Vagina (tissue), 2 donors: ENCODE measurements at regions not wholly inside any gene's neighbourhood (a gene's known extent, or its start where the extent isn't known, plus 50 kb on each side); places are given as distances from the start of the nearest gene placed in this dataset.
"Not testable (repeated sequence)": the region's sequence is repeated elsewhere in the genome, so short reads cannot be mapped to it uniquely, and the experiment has no call there.

ENCODE experiments used
- DNase-seq, 2 donors: peaks; one replicate each; pipeline ENCODE4 v3.0.0-alpha.2; 2017; ENCODE audit errors: extremely low spot score in 2 of 2
- H3K27ac ChIP-seq: fragments of 200-600 bp; sonication (generic); one replicate; pipeline ENCODE4 v1.5.1; 2019
- H3K27me3 ChIP-seq: fragments of 200-600 bp; sonication (generic); one replicate; pipeline ENCODE4 v1.5.1; 2019
- H3K36me3 ChIP-seq, 2 donors: fragments of 200-600 bp; sonication (generic); one replicate each; pipeline ENCODE4 v1.5.1; 2017 to 2019
- H3K4me1 ChIP-seq: fragments of 200-600 bp; sonication (generic); one replicate; pipeline ENCODE4 v1.5.1; 2019
- H3K4me3 ChIP-seq, 2 donors: fragments of 200-600 bp; sonication (generic); 1 replicate in 1 of 2; 2 replicates in 1 of 2; pipeline ENCODE4 v1.5.1; 2016 to 2019
- H3K9me3 ChIP-seq: fragments of 200-600 bp; sonication (generic); one replicate; pipeline ENCODE4 v1.5.1; 2019
- CTCF ChIP-seq, 3 experiments: fragments of 450-650 bp in 2 of 3; fragments of 200-600 bp in 1 of 3; sonication (generic) in 1 of 3; IDR thresholded peaks; one replicate each; pipeline ENCODE4 v1.5.1; 2017 to 2019; ENCODE audit warnings: antibody characterized with exemption in 3 of 3, mild to moderate bottlenecking in 2 of 3, moderate library complexity in 2 of 3
- POLR2A ChIP-seq, 2 donors: fragments of 450-650 bp; IDR thresholded peaks; one replicate each; pipeline ENCODE4 v1.6.1; 2017; ENCODE audit warnings: antibody characterized with exemption in 2 of 2, mild to moderate bottlenecking in 2 of 2, moderate library complexity in 2 of 2
- POLR2AphosphoS5 ChIP-seq, 2 donors: sonication (generic); formaldehyde crosslinking; IDR thresholded peaks; one replicate each; pipeline ENCODE4 v1.9.0; 2017; ENCODE audit warnings: antibody characterized with exemption in 2 of 2, mild to moderate bottlenecking in 2 of 2, low read depth in 1 of 2; ENCODE audit not compliant: insufficient read depth in 1 of 2
- intact Hi-C: fragments of 100-400 bp; cut with DNase I; formaldehyde crosslinking; loops from one replicate; pipeline ENCODE4 v1.15.1; 2023

DNA sequence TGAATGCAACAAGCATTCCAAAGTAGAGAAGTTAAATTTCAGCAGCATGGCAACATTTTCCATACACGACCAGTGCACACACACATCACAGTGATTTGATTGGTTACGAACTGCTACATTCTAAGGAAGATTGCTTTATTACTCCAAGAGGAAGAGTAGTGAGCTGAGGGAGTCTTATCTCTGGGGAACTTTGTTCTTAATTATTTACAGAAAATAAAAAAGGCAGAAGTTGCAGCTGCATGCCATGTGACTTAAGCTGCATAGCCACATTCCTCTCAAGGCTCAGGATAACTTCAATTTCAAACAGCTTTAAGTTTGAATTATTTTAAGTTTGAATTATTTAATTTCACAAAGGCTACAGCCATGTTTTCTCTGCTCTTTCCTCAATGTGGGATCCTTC is 71.6 kb upstream of the HSPB3 start:
- no peaks in the 10 kb centered on the region for H3K27me3 ChIP-seq
- intact Hi-C loops, result no loop called here
- H3K4me3 ChIP-seq, result no peak overlapping the region
- no peak for TF ChIP-seq POLR2AphosphoS5 (IDR thresholded peaks at IDR 0.05; ENCODE audit: insufficient read depth in 1 of 2, low read depth in 1 of 2)
- no peak for TF ChIP-seq CTCF (IDR thresholded peaks at IDR 0.05)
- no peak for TF ChIP-seq POLR2A (IDR thresholded peaks at IDR 0.05)
- no peak overlapping the region for H3K27ac ChIP-seq
- no peak for DNase-seq
- no peaks in the 10 kb centered on the region for H3K36me3 ChIP-seq
- H3K9me3 ChIP-seq, result no peaks in the 10 kb centered on the region
- H3K4me1 ChIP-seq, result peaks cover 7% of the 10 kb centered on the region

DNA sequence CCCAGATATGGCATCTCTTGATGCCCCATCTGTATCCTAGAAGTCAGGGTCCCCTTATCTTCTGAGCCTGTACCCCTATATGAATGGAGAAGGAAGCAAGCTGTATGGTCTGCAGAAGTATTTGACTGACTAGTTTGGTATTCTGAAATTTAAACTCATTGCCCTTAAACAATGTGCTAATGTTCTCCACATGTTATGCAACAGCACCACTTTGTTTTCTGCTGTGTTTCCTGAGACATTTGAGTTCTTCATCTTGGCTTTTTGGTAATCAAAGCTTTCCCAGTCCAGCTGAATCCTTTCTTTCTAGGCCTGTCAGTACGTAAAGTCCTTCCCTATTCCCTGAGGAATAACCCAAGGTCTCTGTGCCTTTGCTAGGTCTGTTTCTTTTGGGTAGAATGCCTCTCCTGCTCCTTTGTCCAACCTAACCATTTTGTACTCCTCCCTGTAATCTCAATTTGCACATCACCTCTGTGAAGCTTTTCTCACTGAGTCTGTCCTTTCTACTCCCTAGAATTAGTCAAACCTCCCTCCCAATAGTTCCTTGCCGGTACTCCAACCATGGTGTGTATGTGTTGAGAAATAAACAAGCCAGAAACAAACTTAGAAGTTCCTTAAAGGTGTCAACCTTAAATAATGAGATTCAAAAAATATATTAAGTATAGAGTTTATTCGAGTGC is 72.1 kb upstream of the HSPB3 start:
- intact Hi-C loops, result no loop called here
- H3K27ac ChIP-seq, result no peak overlapping the region

GRCh38 chr5:54381319-54381718 is 70.9 kb upstream of the ARL15 start:
- H3K27me3 ChIP-seq, H3K4me3 ChIP-seq, DNase-seq, H3K36me3 ChIP-seq, H3K9me3 ChIP-seq, H3K27ac ChIP-seq, intact Hi-C loops, H3K4me1 ChIP-seq: not testable (repeated sequence)

More for the DNA sequence above, 72.1 kb upstream of the HSPB3 start:
- no peak for DNase-seq
- no peaks in the 10 kb centered on the region for H3K36me3 ChIP-seq
- peaks cover 7% of the 10 kb centered on the region for H3K4me1 ChIP-seq
- no peaks in the 10 kb centered on the region for H3K9me3 ChIP-seq
- H3K4me3 ChIP-seq, result no peak overlapping the region
- TF ChIP-seq CTCF (IDR thresholded peaks at IDR 0.05), result no peak
- TF ChIP-seq POLR2A (IDR thresholded peaks at IDR 0.05), result no peak
- no peak for TF ChIP-seq POLR2AphosphoS5 (IDR thresholded peaks at IDR 0.05; ENCODE audit: insufficient read depth in 1 of 2, low read depth in 1 of 2)
- H3K27me3 ChIP-seq, result no peaks in the 10 kb centered on the region

- no peaks in the 10 kb centered on the region for H3K4me1 ChIP-seq
- no peaks in the 10 kb centered on the region for H3K36me3 ChIP-seq
- no peak overlapping the region for H3K4me3 ChIP-seq
- H3K9me3 ChIP-seq, result no peaks in the 10 kb centered on the region
- intact Hi-C loops, result no loop called here
- H3K27me3 ChIP-seq, result no peaks in the 10 kb centered on the region
- no peak for TF ChIP-seq POLR2AphosphoS5 (IDR thresholded peaks at IDR 0.05; ENCODE audit: insufficient read depth in 1 of 2, low read depth in 1 of 2)
- TF ChIP-seq POLR2A (IDR thresholded peaks at IDR 0.05), result no peak
- TF ChIP-seq CTCF (IDR thresholded peaks at IDR 0.05), result no peak
- no peak overlapping the region for H3K27ac ChIP-seq
- DNase-seq, result no peak
These were observed 69.2 kb upstream of the ARL15 start for GRCh38 chr5:54379590-54379989.

GRCh38 chr5:54378707-54379106 is 68.3 kb upstream of the ARL15 start:
- TF ChIP-seq POLR2A (IDR thresholded peaks at IDR 0.05) (no peak), CTCF (IDR thresholded peaks at IDR 0.05) (no peak), POLR2AphosphoS5 (IDR thresholded peaks at IDR 0.05; ENCODE audit: insufficient read depth in 1 of 2, low read depth in 1 of 2) (no peak)
- Histone ChIP-seq H3K4me3 (no peak overlapping the region), H3K36me3 (no peaks in the 10 kb centered on the region), H3K27me3 (no peaks in the 10 kb centered on the region), H3K27ac (no peak overlapping the region), H3K4me1 (no peaks in the 10 kb centered on the region), H3K9me3 (no peaks in the 10 kb centered on the region)
- no peak for DNase-seq
- intact Hi-C loops, result no loop called here

DNA sequence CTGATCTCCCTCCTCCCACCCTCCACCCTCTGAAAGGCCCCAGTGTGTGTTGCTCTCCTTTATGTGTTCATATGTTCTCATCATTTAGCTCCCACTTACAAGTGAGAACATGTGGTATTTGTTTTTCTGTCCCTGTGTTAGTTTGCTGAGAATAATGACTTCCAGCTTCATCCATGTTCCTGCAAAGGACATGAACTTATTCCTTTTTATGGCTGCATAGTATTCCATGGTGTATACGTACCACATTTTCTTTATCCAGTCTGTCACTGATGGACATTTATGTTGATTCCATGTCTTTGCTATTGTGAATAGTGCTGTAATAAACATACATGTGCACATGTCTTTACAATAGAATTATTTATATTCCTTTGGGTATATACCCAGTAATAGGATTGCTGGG is 67.0 kb upstream of the ARL15 start:
- H3K4me1 ChIP-seq, H3K27ac ChIP-seq, H3K4me3 ChIP-seq, H3K27me3 ChIP-seq, H3K9me3 ChIP-seq, DNase-seq, intact Hi-C loops, H3K36me3 ChIP-seq: not testable (repeated sequence)
